HEK293 (cell line): ENCODE measurements at regions not wholly inside any gene's neighbourhood (a gene's known extent, or its start where the extent isn't known, plus 50 kb on each side); places are given as distances from the start of the nearest gene placed in this dataset.

Experiments used
- CTCF ChIA-PET: fragments of 350-600 bp; formaldehyde crosslinking; extraction: SDS; loops from one replicate; lab custom pipeline; 2021; ENCODE audit warnings: antibody characterized with exemption; lab: Yijun Ruan, JAX
- POLR2A ChIA-PET: fragments of 300-600 bp; formaldehyde crosslinking; extraction: SDS; loops from one replicate; lab custom pipeline; 2020; ENCODE audit warnings: antibody characterized with exemption, inconsistent platforms; lab: Yijun Ruan, JAX
- H3K27ac ChIP-seq: fragments of 200-500 bp; sonication (Bioruptor generic); 2 replicates; pipeline ENCODE4 v1.5.1; 2014; ENCODE audit warnings: low read depth, low read length, control low read depth, inconsistent platforms; ENCODE audit errors: extremely low read depth
- H3K36me3 ChIP-seq, 2 experiments: fragments of 200-500 bp in 1 of 2; sonication (Bioruptor generic) in 1 of 2; 1 replicate in 1 of 2; 2 replicates in 1 of 2; pipeline ENCODE4 v1.5.1; 2014 to 2017; ENCODE audit warnings: inconsistent platforms in 2 of 2, low read length in 2 of 2; ENCODE audit not compliant: control insufficient read depth in 2 of 2, insufficient read depth in 1 of 2
- H3K4me1 ChIP-seq: fragments of 200-500 bp; sonication (Bioruptor generic); 2 replicates; pipeline ENCODE4 v1.5.1; 2014; ENCODE audit warnings: mild to moderate bottlenecking, low read length, inconsistent platforms; ENCODE audit not compliant: control insufficient read depth, insufficient read depth
- H3K4me3 ChIP-seq: 2 replicates; pipeline ENCODE4 v1.5.1; 2011; ENCODE audit warnings: low read depth, mild to moderate bottlenecking, control low read depth, low read length, moderate library complexity
- H3K9me3 ChIP-seq: fragments of 200-500 bp; sonication (Bioruptor generic); 2 replicates; pipeline ENCODE4 v1.5.1; 2014; ENCODE audit warnings: low read depth, low read length, inconsistent platforms; ENCODE audit not compliant: control insufficient read depth, insufficient read depth
- BCL11A ChIP-seq: fragments of 450-650 bp; formaldehyde crosslinking; IDR thresholded peaks from 2 replicates; pipeline ENCODE4 v1.5.1; 2016; ENCODE audit warnings: low read depth, missing biosample characterization, missing genetic modification characterization
- GLIS2 ChIP-seq: fragments of 450-650 bp; formaldehyde crosslinking; IDR thresholded peaks from 2 replicates; pipeline ENCODE4 v1.5.1; 2016; ENCODE audit warnings: missing biosample characterization, missing genetic modification characterization
- HOXA7 ChIP-seq: sonication (generic); formaldehyde crosslinking; IDR thresholded peaks from 2 replicates; pipeline ENCODE4 v1.8.1; 2022; ENCODE audit warnings: missing genetic modification reagents, borderline replicate concordance
- INSM2 ChIP-seq: fragments of 450-650 bp; formaldehyde crosslinking; IDR thresholded peaks from 2 replicates; pipeline ENCODE4 v1.5.1; 2016; ENCODE audit warnings: missing biosample characterization, missing genetic modification characterization
- KLF16 ChIP-seq: fragments of 450-650 bp; formaldehyde crosslinking; IDR thresholded peaks from 2 replicates; pipeline ENCODE4 v1.5.1; 2017; ENCODE audit warnings: missing biosample characterization, missing genetic modification characterization
- KLF17 ChIP-seq: fragments of 450-650 bp; formaldehyde crosslinking; IDR thresholded peaks from 2 replicates; pipeline ENCODE4 v1.5.1; 2016; ENCODE audit warnings: missing biosample characterization, missing genetic modification characterization
- KLF7 ChIP-seq: fragments of 450-650 bp; formaldehyde crosslinking; IDR thresholded peaks from 2 replicates; pipeline ENCODE4 v1.5.1; 2016; ENCODE audit warnings: missing biosample characterization, missing genetic modification characterization, borderline replicate concordance
- MYNN ChIP-seq: fragments of 450-650 bp; formaldehyde crosslinking; IDR thresholded peaks from 2 replicates; pipeline ENCODE4 v1.5.1; 2016; ENCODE audit warnings: missing biosample characterization, missing genetic modification characterization, borderline replicate concordance
- PRDM2 ChIP-seq: fragments of 450-650 bp; formaldehyde crosslinking; IDR thresholded peaks from 2 replicates; pipeline ENCODE4 v1.5.1; 2016; ENCODE audit warnings: missing biosample characterization, missing genetic modification characterization, borderline replicate concordance
- RBAK ChIP-seq: fragments of 450-650 bp; formaldehyde crosslinking; IDR thresholded peaks from 2 replicates; pipeline ENCODE4 v1.5.1; 2016; ENCODE audit warnings: missing biosample characterization, missing genetic modification characterization
- SALL2 ChIP-seq: fragments of 450-650 bp; formaldehyde crosslinking; IDR thresholded peaks from 2 replicates; pipeline ENCODE4 v1.5.0; 2017; ENCODE audit warnings: missing biosample characterization, mild to moderate bottlenecking, missing genetic modification characterization, borderline replicate concordance
- SETDB1 ChIP-seq: IDR thresholded peaks from one replicate; pipeline ENCODE4 v1.6.1; 2017; ENCODE audit warnings: mild to moderate bottlenecking, low read length, moderate library complexity, mixed read lengths; ENCODE audit not compliant: insufficient read length
- TRIM28 ChIP-seq: IDR thresholded peaks from 2 replicates; pipeline ENCODE4 v1.6.1; 2011; ENCODE audit warnings: low read length, control low read depth, borderline replicate concordance
- ZBTB1 ChIP-seq: fragments of 450-650 bp; formaldehyde crosslinking; IDR thresholded peaks from 2 replicates; pipeline ENCODE4 v1.5.1; 2016; ENCODE audit warnings: missing biosample characterization, missing genetic modification characterization
- ZFP69B ChIP-seq: fragments of 450-650 bp; formaldehyde crosslinking; IDR thresholded peaks from 2 replicates; pipeline ENCODE4 v1.5.1; 2016; ENCODE audit warnings: missing biosample characterization, missing genetic modification characterization
- ZNF18 ChIP-seq: fragments of 450-650 bp; formaldehyde crosslinking; IDR thresholded peaks from 2 replicates; pipeline ENCODE4 v1.5.1; 2016; ENCODE audit warnings: missing biosample characterization, missing genetic modification characterization
- ZNF350 ChIP-seq: fragments of 450-650 bp; formaldehyde crosslinking; IDR thresholded peaks from 2 replicates; pipeline ENCODE4 v1.5.0; 2017; ENCODE audit warnings: missing biosample characterization, mild to moderate bottlenecking, missing genetic modification characterization
- ZNF404 ChIP-seq: fragments of 450-650 bp; formaldehyde crosslinking; IDR thresholded peaks from 2 replicates; pipeline ENCODE4 v1.5.1; 2017; ENCODE audit warnings: missing biosample characterization, missing genetic modification characterization
- ZNF510 ChIP-seq: fragments of 450-650 bp; formaldehyde crosslinking; IDR thresholded peaks from 2 replicates; pipeline ENCODE4 v1.5.1; 2018; ENCODE audit warnings: mild to moderate bottlenecking, missing genetic modification characterization, missing biosample characterization; ENCODE audit not compliant: insufficient replicate concordance
- ZNF555 ChIP-seq: fragments of 450-650 bp; formaldehyde crosslinking; conservative IDR thresholded peaks from 2 replicates; pipeline ENCODE4 v1.5.1; 2017; ENCODE audit warnings: missing biosample characterization, mild to moderate bottlenecking, missing genetic modification characterization, inconsistent platforms
- ZNF585B ChIP-seq: fragments of 450-650 bp; formaldehyde crosslinking; IDR thresholded peaks from 2 replicates; pipeline ENCODE4 v1.5.1; 2016; ENCODE audit warnings: missing biosample characterization, missing genetic modification characterization
- ZNF596 ChIP-seq: fragments of 450-650 bp; IDR thresholded peaks from 2 replicates; pipeline ENCODE4 v1.5.0; 2018; ENCODE audit warnings: missing biosample characterization, mild to moderate bottlenecking, missing genetic modification characterization, moderate library complexity
- ZNF621 ChIP-seq: fragments of 450-650 bp; formaldehyde crosslinking; IDR thresholded peaks from 2 replicates; pipeline ENCODE4 v1.5.1; 2017; ENCODE audit warnings: missing biosample characterization, missing genetic modification characterization
- ZNF658 ChIP-seq: fragments of 450-650 bp; formaldehyde crosslinking; IDR thresholded peaks from 2 replicates; pipeline ENCODE4; 2016; ENCODE audit warnings: missing biosample characterization, missing genetic modification characterization
- ZNF791 ChIP-seq: fragments of 450-650 bp; formaldehyde crosslinking; IDR thresholded peaks from 2 replicates; pipeline ENCODE4 v1.5.1; 2016; ENCODE audit warnings: missing biosample characterization, missing genetic modification characterization

- Histone ChIP-seq H3K9me3 (no peaks in the 10 kb centered on the region), H3K27ac (no peak overlapping the region), H3K4me3 (no peak overlapping the region), H3K4me1 (no peaks in the 10 kb centered on the region), H3K36me3 (no peaks in the 10 kb centered on the region)
- TF ChIP-seq SETDB1 (no peak), ZBTB1 (tag by site-specific recombination) (no peak), INSM2 (tag by site-specific recombination) (no peak), SALL2 (tag by site-specific recombination) (no peak), RBAK (no peak), ZNF404 (tag by site-specific recombination) (no peak), ZNF596 (no peak), PRDM2 (tag by site-specific recombination) (no peak), KLF17 (no peak), ZNF555 (tag by site-specific recombination) (no peak), TRIM28 (no peak), ZNF585B (no peak), KLF16 (tag by site-specific recombination) (no peak), ZFP69B (tag by site-specific recombination) (no peak)
- CTCF ChIA-PET = no interaction called here
- POLR2A ChIA-PET = no interaction called here
Observed at GRCh38 chr3:30500666-30501399, 105.6 kb upstream of the TGFBR2 start.

- POLR2A ChIA-PET = no interaction called here
- Histone ChIP-seq H3K4me3 (no peak overlapping the region), H3K36me3 (no peaks in the 10 kb centered on the region), H3K9me3 (no peaks in the 10 kb centered on the region), H3K27ac (no peak overlapping the region), H3K4me1 (no peaks in the 10 kb centered on the region)
- CTCF ChIA-PET = no interaction called here
- TF ChIP-seq ZNF791 (tag by site-specific recombination) (no peak), ZNF621 (no peak), KLF7 (no peak), ZNF658 (no peak), MYNN (tag by site-specific recombination) (no peak), GLIS2 (tag by site-specific recombination) (no peak), ZNF510 (tag by site-specific recombination) (no peak), ZNF18 (no peak), BCL11A (no peak), HOXA7 (no peak), ZNF350 (tag by site-specific recombination) (no peak)
Observed at GRCh38 chr3:30501526-30501925, 104.9 kb upstream of the TGFBR2 start.
